ENCODE measurements at regions not wholly inside any gene's neighbourhood (a gene's known extent, or its start where the extent isn't known, plus 50 kb on each side); places are given as distances from the start of the nearest gene placed in this dataset.

- no peak for TF ChIP-seq ZNF670 (CRISPR knock-in tag; IDR thresholded peaks at IDR 0.05; ENCODE audit: borderline replicate concordance)
- no peak for TF ChIP-seq REPIN1 (CRISPR knock-in tag; IDR thresholded peaks at IDR 0.05; ENCODE audit: borderline replicate concordance, low read depth)
- TF ChIP-seq CTCF (CRISPR knock-in tag; IDR thresholded peaks at IDR 0.05) = no peak
- no peak for TF ChIP-seq HNRNPL (IDR thresholded peaks at IDR 0.05; ENCODE audit: low read depth, low read length)
- TF ChIP-seq POLR2A (IDR thresholded peaks at IDR 0.05; ENCODE audit: insufficient read depth in 1 of 2, low read depth in 2 of 2, low read length in 2 of 2) = no peak
- TF ChIP-seq NFATC3 (CRISPR knock-in tag; IDR thresholded peaks at IDR 0.05) = no peak
- no peak for TF ChIP-seq ZFX (CRISPR knock-in tag; IDR thresholded peaks at IDR 0.05; ENCODE audit: low read depth)
- TF ChIP-seq HNRNPK (IDR thresholded peaks at IDR 0.05; ENCODE audit: low read depth, low read length, poor library complexity, severe bottlenecking) = no peak
- TF ChIP-seq ZNF501 (CRISPR knock-in tag; IDR thresholded peaks at IDR 0.05) = no peak
- TF ChIP-seq HDAC6 (IDR thresholded peaks at IDR 0.05; ENCODE audit: low read depth, low read length) = no peak
- no peak for TF ChIP-seq NFE2L2 (IDR thresholded peaks at IDR 0.05; ENCODE audit: low read length)
- TF ChIP-seq TFAP4 (IDR thresholded peaks at IDR 0.05; ENCODE audit: borderline replicate concordance, low read depth) = no peak
- TF ChIP-seq ZNF207 (IDR thresholded peaks at IDR 0.05; ENCODE audit: borderline replicate concordance) = no peak
- no peak for TF ChIP-seq IRF2 (CRISPR knock-in tag; IDR thresholded peaks at IDR 0.05)
Measured at GRCh38 chr5:166427211-166427610, 1864.2 kb upstream of the WWC1 start.
